Endothelial cell of umbilical vein (primary cell): ENCODE measurements at regions not wholly inside any gene's neighbourhood (a gene's known extent, or its start where the extent isn't known, plus 50 kb on each side); places are given as distances from the start of the nearest gene placed in this dataset.

Experiments
- BruUV-seq: library from RNA; stranded (reverse); fragments of 400-500 nt; replicated peaks from 2 replicates; lab custom pipeline; 2021; lab: Mats Ljungman, UMichigan
- CTCF ChIA-PET: fragments of 300-600, 350-600 bp; sonication (Branson Sonifier 250); formaldehyde crosslinking; loops from one replicate; lab custom pipeline; 2021; ENCODE audit warnings: antibody characterized with exemption, inconsistent platforms; lab: Charles Lee
- POLR2A ChIA-PET: fragments of 300-600, 350-600 bp; sonication (Branson Sonifier 250); formaldehyde crosslinking; loops from one replicate; lab custom pipeline; 2021; ENCODE audit warnings: antibody characterized with exemption, inconsistent platforms; lab: Charles Lee
- DNase-seq: peaks from one replicate; pipeline ENCODE4 v3.0.0-alpha.2; 2011; ENCODE audit warnings: low read depth, low spot score
- FAIRE-seq: peaks from 2 replicates; lab custom pipeline; 2011; peaks lifted over from hg19 to GRCh38; lab: Jason Lieb, UNC
- H2AFZ ChIP-seq: 2 replicates; pipeline ENCODE4 v1.6.0; 2012; ENCODE audit warnings: low read depth, low read length, control low read depth, inconsistent platforms
- H3K27ac ChIP-seq: 2 replicates; pipeline ENCODE4 v1.5.1; 2011; ENCODE audit warnings: low read depth, mild to moderate bottlenecking, control low read depth, low read length, moderate library complexity; ENCODE audit not compliant: insufficient read depth
- H3K27me3 ChIP-seq, 2 experiments: 2 replicates each; pipeline versions ENCODE4 v1.6.0 to v1.6.1; 2011; ENCODE audit warnings: low read length in 2 of 2, mixed read lengths in 1 of 2; ENCODE audit not compliant: control insufficient read depth in 2 of 2, insufficient read depth in 2 of 2
- H3K36me3 ChIP-seq, 2 experiments: 2 replicates in 1 of 2; 3 replicates in 1 of 2; pipeline ENCODE4 v1.5.1; 2011; ENCODE audit warnings: low read length in 2 of 2, mild to moderate bottlenecking in 1 of 2, moderate library complexity in 1 of 2; ENCODE audit not compliant: control insufficient read depth in 2 of 2, insufficient read depth in 2 of 2; ENCODE audit errors: extremely low read depth in 1 of 2
- H3K4me1 ChIP-seq: 3 replicates; pipeline ENCODE4 v1.5.1; 2011; ENCODE audit warnings: mild to moderate bottlenecking, low read length; ENCODE audit not compliant: control insufficient read depth, insufficient read depth; ENCODE audit errors: extremely low read depth
- H3K4me2 ChIP-seq: 2 replicates; pipeline ENCODE4 v1.6.1; 2011; ENCODE audit warnings: low read length, control low read depth, mixed read lengths; ENCODE audit not compliant: insufficient read depth
- H3K4me3 ChIP-seq, 3 experiments: fragments of 200-600 bp in 1 of 3; sonication (generic), shearing (Covaris generic) in 1 of 3; replicated peaks in 1 of 3; 2 replicates each; pipeline ENCODE4 v1.5.1; 2011 to 2016; ENCODE audit warnings: control low read depth in 3 of 3, low read length in 3 of 3, mild to moderate bottlenecking in 2 of 3, inconsistent platforms in 1 of 3, low read depth in 1 of 3, moderate library complexity in 1 of 3; ENCODE audit not compliant: insufficient read depth in 1 of 3
- H3K79me2 ChIP-seq: 2 replicates; pipeline ENCODE4 v1.6.0; 2012; ENCODE audit warnings: low read length, inconsistent platforms; ENCODE audit not compliant: control insufficient read depth, insufficient read depth
- H3K9ac ChIP-seq: replicated peaks from 2 replicates; pipeline ENCODE3; 2011; ENCODE audit warnings: low read length, control low read depth; ENCODE audit not compliant: insufficient read depth; ENCODE audit errors: extremely low read depth
- H3K9me1 ChIP-seq: replicated peaks from 3 replicates; pipeline ENCODE4 v1.6.0; 2011; ENCODE audit warnings: mild to moderate bottlenecking, low read length; ENCODE audit not compliant: control insufficient read depth, insufficient read depth; ENCODE audit errors: extremely low read depth
- H3K9me3 ChIP-seq: replicated peaks from 2 replicates; pipeline ENCODE4 v1.5.1; 2012; ENCODE audit warnings: low read length, inconsistent platforms; ENCODE audit not compliant: control insufficient read depth, insufficient read depth
- H4K20me1 ChIP-seq: replicated peaks from 2 replicates; pipeline ENCODE3; 2011; ENCODE audit warnings: mild to moderate bottlenecking, low read length; ENCODE audit not compliant: control insufficient read depth, insufficient read depth; ENCODE audit errors: extremely low read depth
- EZH2 ChIP-seq: IDR thresholded peaks from 2 replicates; pipeline ENCODE4 v1.6.1; 2012; ENCODE audit warnings: borderline replicate concordance, low read depth, mild to moderate bottlenecking, moderate library complexity, low read length, inconsistent platforms; ENCODE audit not compliant: severe bottlenecking
- FOS ChIP-seq: IDR thresholded peaks from 2 replicates; pipeline ENCODE4 v1.6.1; 2011; ENCODE audit warnings: mild to moderate bottlenecking, low read length, moderate library complexity, borderline replicate concordance; ENCODE audit not compliant: insufficient read depth
- GATA2 ChIP-seq: IDR thresholded peaks from 2 replicates; pipeline ENCODE4 v1.7.0; 2011; ENCODE audit warnings: low read depth, mild to moderate bottlenecking, moderate library complexity, mixed read lengths, low read length; ENCODE audit not compliant: insufficient read length, insufficient read depth
- JUN ChIP-seq: IDR thresholded peaks from 2 replicates; pipeline ENCODE4 v1.6.1; 2011; ENCODE audit warnings: borderline replicate concordance, low read depth; ENCODE audit not compliant: insufficient read length, insufficient read depth
- MYC ChIP-seq: IDR thresholded peaks from one replicate; pipeline ENCODE4 v1.6.1; 2011; ENCODE audit warnings: mild to moderate bottlenecking, low read depth, low read length
- POLR2A ChIP-seq: IDR thresholded peaks from 2 replicates; pipeline ENCODE4 v1.6.1; 2012; ENCODE audit warnings: low read depth, mild to moderate bottlenecking, control low read depth, low read length
- POLR2AphosphoS5 ChIP-seq: IDR thresholded peaks from 2 replicates; pipeline ENCODE4 v1.6.1; 2012; ENCODE audit warnings: low read depth, mild to moderate bottlenecking, control low read depth, low read length, moderate library complexity; ENCODE audit not compliant: insufficient read depth
- dilution Hi-C: fragments of 300-500 bp; cut with MboI; formaldehyde crosslinking; loops from one replicate; pipeline ENCODE4 v1.15.0; 2019; ENCODE audit warnings: low sequenced_read_pairs; ENCODE audit not compliant: extremely low pct_ligation_motif_present
- intact Hi-C: fragments of 100-400 bp; cut with micrococcal nuclease; formaldehyde crosslinking; loops from one replicate; pipeline ENCODE4 v1.10.0; 2022
- TF ChIP-seq, protein P1 (sequence below), 2 donors: IDR thresholded peaks; 1 replicate in 1 of 2; 2 replicates in 1 of 2; pipeline ENCODE4 v1.5.1; 2011; ENCODE audit warnings: low read length in 2 of 2, mild to moderate bottlenecking in 2 of 2, moderate library complexity in 2 of 2, control low read depth in 1 of 2, inconsistent platforms in 1 of 2, low read depth in 1 of 2; ENCODE audit not compliant: insufficient read depth in 1 of 2; ENCODE audit errors: extremely low read depth in 1 of 2
- TF ChIP-seq, protein P2 (sequence below): IDR thresholded peaks from 2 replicates; pipeline ENCODE4 v1.6.1; 2011; ENCODE audit not compliant: insufficient read depth, insufficient read length

DNA sequence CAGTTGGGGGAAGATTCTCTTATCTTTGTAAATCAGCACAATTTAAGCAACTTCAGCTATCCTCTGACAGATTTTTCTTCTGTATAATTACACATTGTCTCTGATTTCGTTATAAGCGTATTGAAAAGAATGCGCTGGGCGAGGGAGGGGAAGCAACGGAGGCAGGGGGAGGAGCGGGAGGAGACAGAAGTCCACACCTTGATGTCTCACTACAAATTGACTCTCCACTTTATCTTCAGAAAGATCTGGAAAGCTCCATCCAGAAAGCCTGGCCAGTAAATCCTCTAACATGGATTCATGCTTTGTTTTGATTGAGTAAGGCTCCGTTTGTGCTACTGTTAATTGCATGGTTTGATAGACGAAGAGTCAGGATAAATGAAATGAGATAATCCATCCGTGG lies 76.6 kb downstream of the SMIM21 start:
- H3K27me3 ChIP-seq, result no peaks in the 10 kb centered on the region
- no peaks in the 10 kb centered on the region for H4K20me1 ChIP-seq
- dilution Hi-C loops (no loop called here), intact Hi-C loops (no loop called here)
- H3K36me3 ChIP-seq, result no peaks in the 10 kb centered on the region
- POLR2A ChIA-PET, result interaction anchor here (0.6 kb wide), 1 partner anchor 62 kb away, joined by 3 read pairs; no protein-coding TSS in a partner anchor
- no peak overlapping the region for H2AFZ ChIP-seq
- no peak for DNase-seq
- H3K27ac ChIP-seq, result no peak overlapping the region
- H3K4me1 ChIP-seq, result no peaks in the 10 kb centered on the region
- CTCF ChIA-PET, result no interaction called here
- no peak overlapping the region for H3K4me3 ChIP-seq
- BruUV-seq, result no TSS peak
- no peak overlapping the region for H3K4me2 ChIP-seq
- TF ChIP-seq JUN, result no peak
- TF ChIP-seq POLR2AphosphoS5, result no peak
- no peak for TF ChIP-seq GATA2
- no peak for TF ChIP-seq FOS
- TF ChIP-seq, protein P1, sequence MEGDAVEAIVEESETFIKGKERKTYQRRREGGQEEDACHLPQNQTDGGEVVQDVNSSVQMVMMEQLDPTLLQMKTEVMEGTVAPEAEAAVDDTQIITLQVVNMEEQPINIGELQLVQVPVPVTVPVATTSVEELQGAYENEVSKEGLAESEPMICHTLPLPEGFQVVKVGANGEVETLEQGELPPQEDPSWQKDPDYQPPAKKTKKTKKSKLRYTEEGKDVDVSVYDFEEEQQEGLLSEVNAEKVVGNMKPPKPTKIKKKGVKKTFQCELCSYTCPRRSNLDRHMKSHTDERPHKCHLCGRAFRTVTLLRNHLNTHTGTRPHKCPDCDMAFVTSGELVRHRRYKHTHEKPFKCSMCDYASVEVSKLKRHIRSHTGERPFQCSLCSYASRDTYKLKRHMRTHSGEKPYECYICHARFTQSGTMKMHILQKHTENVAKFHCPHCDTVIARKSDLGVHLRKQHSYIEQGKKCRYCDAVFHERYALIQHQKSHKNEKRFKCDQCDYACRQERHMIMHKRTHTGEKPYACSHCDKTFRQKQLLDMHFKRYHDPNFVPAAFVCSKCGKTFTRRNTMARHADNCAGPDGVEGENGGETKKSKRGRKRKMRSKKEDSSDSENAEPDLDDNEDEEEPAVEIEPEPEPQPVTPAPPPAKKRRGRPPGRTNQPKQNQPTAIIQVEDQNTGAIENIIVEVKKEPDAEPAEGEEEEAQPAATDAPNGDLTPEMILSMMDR (IDR thresholded peaks at IDR 0.05; ENCODE audit: extremely low read depth in 1 of 2, insufficient read depth in 1 of 2, low read depth in 1 of 2, low read length in 2 of 2), result no peak
- no peak for TF ChIP-seq MYC
- TF ChIP-seq EZH2, result no peak
- TF ChIP-seq POLR2A, result no peak
- TF ChIP-seq, protein P2, sequence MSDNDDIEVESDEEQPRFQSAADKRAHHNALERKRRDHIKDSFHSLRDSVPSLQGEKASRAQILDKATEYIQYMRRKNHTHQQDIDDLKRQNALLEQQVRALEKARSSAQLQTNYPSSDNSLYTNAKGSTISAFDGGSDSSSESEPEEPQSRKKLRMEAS, result no peak
- no peaks in the 10 kb centered on the region for H3K9me3 ChIP-seq
- H3K79me2 ChIP-seq, result no peaks in the 10 kb centered on the region
- no peak for FAIRE-seq
- H3K9me1 ChIP-seq, result no peaks in the 10 kb centered on the region
- H3K9ac ChIP-seq, result no peak overlapping the region
